ENCODE measurements at regions not wholly inside any gene's neighbourhood (a gene's known extent, or its start where the extent isn't known, plus 50 kb on each side); places are given as distances from the start of the nearest gene placed in this dataset.

GRCh38 chr13:81058916-81059290 lies 718.0 kb upstream of the SPRY2 start:
- no peaks in the 10 kb centered on the region for H4K20me1 ChIP-seq (ENCODE audit: insufficient read depth)
- H2AFZ ChIP-seq (ENCODE audit: low read depth, low read length) = no peak overlapping the region
- no peaks in the 10 kb centered on the region for H3F3A ChIP-seq (ENCODE audit: insufficient read depth, low read length, poor library complexity, severe bottlenecking)
- H3K4me3 ChIP-seq (ENCODE audit: low read length) = no peak overlapping the region
- H3K9ac ChIP-seq (ENCODE audit: low read length) = no peak overlapping the region
- H3K27ac ChIP-seq (ENCODE audit: low read length) = no peak overlapping the region
- H3K9me2 ChIP-seq (ENCODE audit: insufficient read depth, low read length) = no peaks in the 10 kb centered on the region
- no peaks in the 10 kb centered on the region for H3K27me3 ChIP-seq (ENCODE audit: insufficient read depth, low read depth, low read length)
- no peaks in the 10 kb centered on the region for H3K9me3 ChIP-seq (ENCODE audit: low read length)
- no peak for TF ChIP-seq POLR2AphosphoS5 (IDR thresholded peaks at IDR 0.05)
- TF ChIP-seq EZH2 (IDR thresholded peaks at IDR 0.05; ENCODE audit: borderline replicate concordance, insufficient read depth, low read length, poor library complexity, severe bottlenecking) = no peak
- no peak for TF ChIP-seq TAF1 (IDR thresholded peaks at IDR 0.05; ENCODE audit: low read depth)
- no peak for TF ChIP-seq CTCF (IDR thresholded peaks at IDR 0.05; ENCODE audit: poor library complexity, severe bottlenecking)
- no peak for TF ChIP-seq RAD21 (conservative IDR thresholded peaks at IDR 0.05)
- TF ChIP-seq MXI1 (conservative IDR thresholded peaks at IDR 0.05; ENCODE audit: poor library complexity, severe bottlenecking) = no peak
- no peak for TF ChIP-seq SMC3 (conservative IDR thresholded peaks at IDR 0.05; ENCODE audit: poor library complexity)
- TF ChIP-seq REST (IDR thresholded peaks at IDR 0.05; ENCODE audit: borderline replicate concordance) = no peak
- TF ChIP-seq EP300 (conservative IDR thresholded peaks at IDR 0.05; ENCODE audit: poor library complexity, severe bottlenecking) = no peak
- no peak overlapping the region for H3K4me2 ChIP-seq (ENCODE audit: low read length)
- H3K79me2 ChIP-seq (replicated peaks; ENCODE audit: insufficient read depth, low read length) = no peaks in the 10 kb centered on the region
- no peaks in the 10 kb centered on the region for H3K36me3 ChIP-seq (ENCODE audit: insufficient read depth, low read length)

- H2AFZ ChIP-seq (ENCODE audit: low read depth, low read length) = no peak overlapping the region
- no peaks in the 10 kb centered on the region for H3K27me3 ChIP-seq (ENCODE audit: insufficient read depth, low read depth, low read length)
- no peaks in the 10 kb centered on the region for H3F3A ChIP-seq (ENCODE audit: insufficient read depth, low read length, poor library complexity, severe bottlenecking)
Measured at GRCh38 chr13:81058211-81058915, 717.4 kb upstream of the SPRY2 start.

More at GRCh38 chr13:81058211-81058915, 717.4 kb upstream of the SPRY2 start:
- Histone ChIP-seq H3K4me3 (ENCODE audit: low read length) (no peak overlapping the region), H3K9ac (ENCODE audit: low read length) (no peak overlapping the region), H3K36me3 (ENCODE audit: insufficient read depth, low read length) (no peaks in the 10 kb centered on the region), H3K4me2 (ENCODE audit: low read length) (no peak overlapping the region), H3K9me3 (ENCODE audit: low read length) (no peaks in the 10 kb centered on the region), H3K27ac (ENCODE audit: low read length) (no peak overlapping the region), H4K20me1 (ENCODE audit: insufficient read depth) (no peaks in the 10 kb centered on the region), H3K9me2 (ENCODE audit: insufficient read depth, low read length) (no peaks in the 10 kb centered on the region), H3K79me2 (replicated peaks; ENCODE audit: insufficient read depth, low read length) (no peaks in the 10 kb centered on the region)
- TF ChIP-seq POLR2AphosphoS5 (IDR thresholded peaks at IDR 0.05) (no peak), EZH2 (IDR thresholded peaks at IDR 0.05; ENCODE audit: borderline replicate concordance, insufficient read depth, low read length, poor library complexity, severe bottlenecking) (no peak), MXI1 (conservative IDR thresholded peaks at IDR 0.05; ENCODE audit: poor library complexity, severe bottlenecking) (no peak), TAF1 (IDR thresholded peaks at IDR 0.05; ENCODE audit: low read depth) (no peak), SMC3 (conservative IDR thresholded peaks at IDR 0.05; ENCODE audit: poor library complexity) (no peak), RAD21 (conservative IDR thresholded peaks at IDR 0.05) (no peak), EP300 (conservative IDR thresholded peaks at IDR 0.05; ENCODE audit: poor library complexity, severe bottlenecking) (no peak), CTCF (IDR thresholded peaks at IDR 0.05; ENCODE audit: poor library complexity, severe bottlenecking) (no peak), REST (IDR thresholded peaks at IDR 0.05; ENCODE audit: borderline replicate concordance) (no peak)
